AG04450 (cell line): ENCODE measurements at regions not wholly inside any gene's neighbourhood (a gene's known extent, or its start where the extent isn't known, plus 50 kb on each side); places are given as distances from the start of the nearest gene placed in this dataset.

Source experiments
- CTCF ChIA-PET: fragments of 300-600, 350-600 bp; formaldehyde crosslinking; extraction: SDS; loops from one replicate; lab custom pipeline; 2022; ENCODE audit warnings: antibody characterized with exemption, inconsistent platforms; lab: Charles Lee
- POLR2A ChIA-PET: fragments of 350-600 bp; formaldehyde crosslinking; extraction: SDS; loops from one replicate; lab custom pipeline; 2021; ENCODE audit warnings: antibody characterized with exemption, inconsistent platforms; lab: Yijun Ruan, JAX
- DNase-seq: peaks from one replicate; pipeline ENCODE4 v3.0.0-alpha.2; 2011; ENCODE audit warnings: low read depth, low spot score
- H3K27ac ChIP-seq: one replicate; pipeline ENCODE4 v1.5.1; 2012; ENCODE audit warnings: low read depth, low read length, control low read depth
- H3K27me3 ChIP-seq: one replicate; pipeline ENCODE4 v1.6.0; 2012; ENCODE audit warnings: low read length; ENCODE audit not compliant: control insufficient read depth, insufficient read depth
- H3K4me3 ChIP-seq: 2 replicates; pipeline ENCODE4 v1.5.1; 2011; ENCODE audit warnings: mild to moderate bottlenecking, low read depth, low read length, control low read depth
- H3K9me3 ChIP-seq: 2 replicates; pipeline ENCODE4 v1.5.1; 2012; ENCODE audit warnings: low read length; ENCODE audit not compliant: control insufficient read depth, insufficient read depth
- TF ChIP-seq, protein P1 (sequence below): IDR thresholded peaks from 2 replicates; pipeline ENCODE4 v1.5.1; 2011; ENCODE audit warnings: low read depth, low read length, control low read depth, inconsistent platforms

DNA sequence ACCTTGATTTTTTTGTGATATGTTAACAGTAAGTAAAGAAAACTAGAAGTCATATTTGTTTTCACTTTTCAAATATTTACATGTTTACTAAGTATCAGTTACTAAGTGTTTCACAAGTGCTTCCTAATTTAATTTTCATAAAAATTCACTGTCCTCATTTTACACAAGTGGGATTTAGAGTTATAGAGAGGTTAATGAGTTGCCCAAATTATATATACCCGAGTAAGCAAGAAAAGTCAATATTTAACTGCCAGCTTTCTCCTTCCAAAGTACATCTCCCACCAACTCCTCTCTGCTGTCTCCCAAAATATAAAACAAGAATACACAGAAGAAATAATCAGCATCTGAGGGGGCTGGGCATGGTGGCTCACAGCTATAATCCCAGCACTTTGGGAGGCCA, 896.7 kb upstream of the ANO3 start:
- ChIA-PET POLR2A (no interaction called here), CTCF (no interaction called here)
- H3K4me3 ChIP-seq: no peak overlapping the region

DNA sequence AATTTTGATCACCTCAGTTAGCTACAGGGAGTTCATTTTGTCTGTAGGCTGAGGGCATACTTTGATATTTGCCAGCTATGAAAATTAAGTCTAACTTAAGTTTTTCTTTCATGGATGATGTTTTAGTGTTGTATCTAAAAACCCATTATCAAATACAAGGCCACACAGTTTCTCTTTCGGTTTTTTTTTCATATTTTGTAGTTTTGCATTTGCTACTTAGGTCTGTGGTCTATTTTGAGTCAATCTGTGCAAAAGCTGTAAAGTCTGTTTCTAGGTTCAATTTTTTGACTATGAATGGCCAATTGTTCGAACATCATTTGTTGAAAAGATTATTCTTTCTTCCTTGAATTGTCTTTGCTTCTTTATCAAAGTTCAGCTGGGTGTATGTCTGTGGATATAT, 895.6 kb upstream of the ANO3 start:
- no peak overlapping the region for H3K27ac ChIP-seq
- no peak for DNase-seq
- CTCF ChIA-PET: no interaction called here
- H3K27me3 ChIP-seq: no peaks in the 10 kb centered on the region
- POLR2A ChIA-PET: no interaction called here
- no peak overlapping the region for H3K4me3 ChIP-seq
- no peaks in the 10 kb centered on the region for H3K9me3 ChIP-seq
- TF ChIP-seq, protein P1, sequence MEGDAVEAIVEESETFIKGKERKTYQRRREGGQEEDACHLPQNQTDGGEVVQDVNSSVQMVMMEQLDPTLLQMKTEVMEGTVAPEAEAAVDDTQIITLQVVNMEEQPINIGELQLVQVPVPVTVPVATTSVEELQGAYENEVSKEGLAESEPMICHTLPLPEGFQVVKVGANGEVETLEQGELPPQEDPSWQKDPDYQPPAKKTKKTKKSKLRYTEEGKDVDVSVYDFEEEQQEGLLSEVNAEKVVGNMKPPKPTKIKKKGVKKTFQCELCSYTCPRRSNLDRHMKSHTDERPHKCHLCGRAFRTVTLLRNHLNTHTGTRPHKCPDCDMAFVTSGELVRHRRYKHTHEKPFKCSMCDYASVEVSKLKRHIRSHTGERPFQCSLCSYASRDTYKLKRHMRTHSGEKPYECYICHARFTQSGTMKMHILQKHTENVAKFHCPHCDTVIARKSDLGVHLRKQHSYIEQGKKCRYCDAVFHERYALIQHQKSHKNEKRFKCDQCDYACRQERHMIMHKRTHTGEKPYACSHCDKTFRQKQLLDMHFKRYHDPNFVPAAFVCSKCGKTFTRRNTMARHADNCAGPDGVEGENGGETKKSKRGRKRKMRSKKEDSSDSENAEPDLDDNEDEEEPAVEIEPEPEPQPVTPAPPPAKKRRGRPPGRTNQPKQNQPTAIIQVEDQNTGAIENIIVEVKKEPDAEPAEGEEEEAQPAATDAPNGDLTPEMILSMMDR: no peak

More for the DNA sequence above, 896.7 kb upstream of the ANO3 start:
- Histone ChIP-seq H3K27ac (no peak overlapping the region), H3K27me3 (no peaks in the 10 kb centered on the region), H3K9me3 (no peaks in the 10 kb centered on the region)
- no peak for DNase-seq
- TF ChIP-seq, protein P1: no peak

DNA sequence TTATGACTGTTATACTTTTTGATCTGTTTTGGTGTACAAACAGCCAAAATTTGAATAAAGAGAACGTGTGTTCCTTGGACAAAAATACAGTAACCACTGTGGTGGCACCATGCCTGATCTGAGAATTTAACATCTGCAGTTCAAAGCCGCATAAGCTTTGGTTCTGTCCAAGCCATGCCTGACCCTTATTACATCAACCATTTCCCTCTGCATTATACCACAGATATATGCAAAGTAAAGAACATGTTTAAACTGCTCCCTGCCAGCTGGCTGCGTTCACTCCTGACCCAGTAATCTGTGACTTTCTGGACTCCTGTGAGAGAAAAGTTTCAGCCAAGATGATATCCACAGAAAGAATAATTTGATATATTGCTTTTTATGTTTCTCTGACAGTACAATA, 890.5 kb upstream of the ANO3 start:
- TF ChIP-seq, protein P1: no peak
- no peak overlapping the region for H3K27ac ChIP-seq
- H3K9me3 ChIP-seq: no peaks in the 10 kb centered on the region
- ChIA-PET POLR2A (no interaction called here), CTCF (no interaction called here)
- no peak overlapping the region for H3K4me3 ChIP-seq
- DNase-seq: no peak
- H3K27me3 ChIP-seq: no peaks in the 10 kb centered on the region

DNA sequence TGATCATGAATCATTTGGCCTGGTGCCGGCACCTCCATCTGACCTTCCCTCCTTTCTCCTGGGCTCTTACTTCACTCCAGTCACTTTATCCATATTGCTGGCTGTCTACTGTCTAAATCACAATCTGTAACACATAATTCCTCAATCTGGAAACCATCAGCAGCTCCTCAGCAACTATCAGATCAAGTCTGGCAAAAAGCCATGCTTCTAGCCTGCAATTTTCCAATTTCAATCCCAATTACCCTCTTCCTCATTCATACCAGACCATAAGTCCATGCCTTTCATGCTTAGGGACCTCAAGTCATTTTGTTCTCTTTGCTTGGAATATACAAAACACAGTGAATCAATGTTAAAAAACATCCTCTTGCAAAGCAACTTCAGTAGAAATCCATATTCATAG, 882.8 kb upstream of the ANO3 start:
- TF ChIP-seq, protein P1: no peak
- Histone ChIP-seq H3K9me3 (no peaks in the 10 kb centered on the region), H3K27ac (no peak overlapping the region), H3K4me3 (no peak overlapping the region), H3K27me3 (no peaks in the 10 kb centered on the region)
- no peak for DNase-seq
- CTCF ChIA-PET: no interaction called here
- POLR2A ChIA-PET: no interaction called here

DNA sequence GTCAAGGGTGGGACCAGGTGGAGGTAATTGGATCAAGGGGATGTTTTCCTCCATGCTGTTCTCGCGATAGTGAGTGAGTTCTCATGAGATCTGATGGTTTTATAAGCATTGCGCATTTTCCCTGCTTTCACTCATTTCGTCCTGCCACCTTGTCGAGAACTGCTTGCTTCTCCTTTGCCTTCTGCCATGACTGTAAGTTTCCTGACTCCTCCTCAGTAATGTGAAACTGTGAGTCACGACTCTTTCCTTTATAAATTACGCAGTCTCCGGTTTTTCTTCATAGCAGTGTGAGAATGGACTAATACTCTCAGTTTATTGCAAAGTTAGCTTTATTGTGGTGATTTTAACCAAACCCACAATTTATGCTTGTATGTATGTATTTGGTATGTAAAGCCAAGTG, 878.5 kb upstream of the ANO3 start:
- no peaks in the 10 kb centered on the region for H3K9me3 ChIP-seq
- no peak overlapping the region for H3K4me3 ChIP-seq
- TF ChIP-seq, protein P1: no peak
- CTCF ChIA-PET: no interaction called here
- DNase-seq: no peak
- POLR2A ChIA-PET: no interaction called here
- H3K27ac ChIP-seq: no peak overlapping the region
- no peaks in the 10 kb centered on the region for H3K27me3 ChIP-seq
